Stimulated activated naive CD8-positive, alpha-beta T cell treated with anti-CD3 and anti-CD28 coated beads, Interleukin-15, Interleukin-2, amounts not matched to agents 100 ng/mL and 50 ng/mL, for 24 hours (primary cell): ENCODE measurements at regions not wholly inside any gene's neighbourhood (a gene's known extent, or its start where the extent isn't known, plus 50 kb on each side); places are given as distances from the start of the nearest gene placed in this dataset.

ENCODE experiments used
- H3K27ac Mint-ChIP-seq: one replicate; pipeline ENCODE4 v1.8.0; 2021; ENCODE audit warnings: mild to moderate bottlenecking, mixed read lengths
- H3K27me3 Mint-ChIP-seq: one replicate; pipeline ENCODE4 v1.8.0; 2021; ENCODE audit warnings: mixed read lengths
- H3K36me3 Mint-ChIP-seq: one replicate; pipeline ENCODE4 v1.8.0; 2021; ENCODE audit warnings: low read depth, mixed read lengths
- H3K4me1 Mint-ChIP-seq: one replicate; pipeline ENCODE4 v1.8.0; 2021; ENCODE audit warnings: low read depth, mixed read lengths
- H3K4me3 Mint-ChIP-seq: one replicate; pipeline ENCODE4 v1.8.0; 2021; ENCODE audit warnings: mild to moderate bottlenecking, mixed read lengths
- H3K9me3 Mint-ChIP-seq: one replicate; pipeline ENCODE4 v1.8.0; 2021; ENCODE audit warnings: mixed read lengths

DNA sequence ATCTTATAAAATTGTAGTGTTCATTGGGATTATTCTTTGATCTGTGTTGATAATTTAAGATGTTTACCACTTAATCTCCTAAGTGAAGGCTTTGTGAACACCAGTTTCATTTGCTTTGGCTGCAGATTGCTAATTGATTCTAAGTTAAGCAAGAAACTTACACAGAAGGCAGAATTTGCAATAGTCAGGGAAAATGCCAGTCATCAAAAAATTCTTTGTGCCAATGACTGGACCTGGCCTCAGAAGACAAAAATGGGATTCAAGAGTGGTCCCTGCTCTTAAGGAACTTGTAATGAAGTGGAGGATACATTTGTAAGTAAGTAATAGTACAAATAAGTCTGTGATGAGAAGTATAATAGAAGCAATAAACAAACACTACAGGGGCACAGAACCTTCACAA, 63.3 kb upstream of the EXOC2 start:
- Mint-ChIP-seq H3K9me3 (no peaks in the 10 kb centered on the region), H3K4me1 (no peaks in the 10 kb centered on the region)

DNA sequence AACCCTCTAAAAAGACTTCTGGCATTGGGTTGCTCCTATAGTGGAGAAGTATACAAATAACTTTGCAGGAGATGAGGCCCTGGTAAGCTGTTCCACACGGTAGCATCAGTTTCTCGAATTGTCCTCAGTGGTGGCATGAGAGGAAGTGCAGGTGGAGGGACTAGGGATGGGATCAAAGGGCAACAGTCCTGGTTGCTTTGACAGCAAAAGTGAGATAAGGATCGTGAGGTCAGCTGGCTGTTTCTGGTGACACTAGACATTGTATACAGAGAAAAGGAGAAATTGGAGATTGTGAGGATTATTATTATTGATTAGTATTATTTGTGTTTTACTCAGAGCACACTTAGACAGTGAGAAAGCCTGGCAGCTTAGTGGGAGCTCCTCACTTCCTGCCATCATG, 61.3 kb upstream of the EXOC2 start:
- Mint-ChIP-seq H3K9me3 (no peaks in the 10 kb centered on the region), H3K27ac (no peak overlapping the region), H3K4me3 (no peak overlapping the region), H3K4me1 (no peaks in the 10 kb centered on the region), H3K27me3 (no peaks in the 10 kb centered on the region), H3K36me3 (no peaks in the 10 kb centered on the region)

More for the DNA sequence above, 63.3 kb upstream of the EXOC2 start:
- Mint-ChIP-seq H3K27me3 (peaks cover 4% of the 10 kb centered on the region), H3K36me3 (no peaks in the 10 kb centered on the region), H3K27ac (no peak overlapping the region), H3K4me3 (no peak overlapping the region)

DNA sequence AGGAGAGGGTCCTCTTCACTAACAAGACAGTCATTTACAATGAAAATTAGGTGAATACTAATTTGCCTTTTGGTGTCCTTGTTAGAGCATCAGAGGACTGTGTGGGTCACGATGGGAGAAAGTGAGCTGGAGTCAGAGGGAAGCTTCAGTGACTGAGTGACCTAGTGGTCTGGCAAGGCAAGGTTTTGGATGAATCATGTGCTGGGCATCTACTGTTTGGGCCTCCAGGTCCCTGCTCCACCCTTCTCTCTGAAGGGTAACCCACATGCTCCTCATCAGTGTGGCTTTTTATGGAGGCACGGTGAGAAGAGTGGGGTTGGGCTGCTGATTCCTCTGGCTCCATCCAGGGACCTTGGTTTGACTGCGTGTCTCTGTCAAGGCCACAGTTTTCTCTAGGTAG, 60.5 kb upstream of the EXOC2 start:
- Mint-ChIP-seq H3K27ac (no peak overlapping the region), H3K4me1 (no peaks in the 10 kb centered on the region), H3K27me3 (no peaks in the 10 kb centered on the region), H3K36me3 (no peaks in the 10 kb centered on the region), H3K9me3 (no peaks in the 10 kb centered on the region), H3K4me3 (no peak overlapping the region)

DNA sequence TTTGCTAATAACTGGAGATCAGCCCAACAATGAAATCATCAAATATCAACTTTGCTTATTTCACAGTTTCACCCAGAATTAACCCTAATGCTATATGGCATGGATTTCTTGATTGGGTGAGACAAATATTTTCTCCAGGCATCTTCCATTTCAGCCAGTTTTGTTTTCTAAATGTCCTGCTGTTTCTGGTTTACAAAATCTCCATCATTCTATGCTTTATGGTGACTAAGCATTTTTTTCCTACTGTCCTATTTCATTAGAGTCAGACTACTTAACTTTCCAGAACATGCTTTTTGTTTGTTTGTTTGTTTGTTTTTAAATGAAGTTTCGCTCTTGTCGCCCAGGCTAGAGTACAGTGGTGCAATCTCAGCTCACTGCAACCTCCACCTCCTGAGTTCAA, 59.5 kb upstream of the EXOC2 start:
- Mint-ChIP-seq H3K4me3 (no peak overlapping the region), H3K27ac (no peak overlapping the region), H3K4me1 (no peaks in the 10 kb centered on the region), H3K9me3 (no peaks in the 10 kb centered on the region), H3K27me3 (no peaks in the 10 kb centered on the region), H3K36me3 (no peaks in the 10 kb centered on the region)

DNA sequence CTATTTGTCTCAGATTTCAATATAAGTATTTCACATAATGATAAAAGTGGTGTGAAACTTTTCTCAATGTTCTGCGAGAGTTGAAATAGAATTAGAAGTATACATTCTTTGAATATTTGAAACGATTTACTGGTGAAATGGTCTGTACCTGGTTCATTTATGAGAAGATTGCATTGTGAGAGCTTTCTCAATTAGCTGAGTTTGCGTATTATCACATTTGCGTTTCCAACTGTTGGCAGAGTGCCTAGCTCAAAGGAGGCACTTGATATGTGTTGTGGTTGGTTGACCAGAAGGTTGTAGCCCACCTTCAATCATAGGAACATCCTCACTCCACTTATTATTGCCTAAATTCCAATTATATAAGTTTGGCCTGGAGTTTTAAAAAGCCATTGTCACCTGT, 58.8 kb upstream of the EXOC2 start:
- Mint-ChIP-seq H3K27me3 (no peaks in the 10 kb centered on the region), H3K36me3 (no peaks in the 10 kb centered on the region), H3K4me3 (no peak overlapping the region), H3K9me3 (no peaks in the 10 kb centered on the region), H3K27ac (no peak overlapping the region), H3K4me1 (no peaks in the 10 kb centered on the region)

DNA sequence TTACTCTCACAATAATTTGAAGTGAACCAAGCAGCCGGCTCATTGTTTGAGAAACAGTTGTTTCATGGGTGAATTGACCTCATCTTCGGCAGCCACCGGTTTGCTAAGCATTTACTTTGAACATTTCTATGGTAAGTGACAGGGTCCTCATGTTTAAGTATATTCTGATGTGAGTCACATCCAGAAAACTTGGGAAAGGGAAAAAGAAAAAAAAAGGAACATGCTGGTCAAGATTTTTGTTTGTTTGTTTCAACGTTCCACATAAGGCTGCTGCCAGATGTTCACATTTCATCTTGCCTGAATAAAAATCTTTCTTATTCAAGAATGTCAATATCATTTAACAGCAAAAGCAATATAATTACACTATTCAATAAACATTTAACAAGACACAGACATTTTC, 55.0 kb upstream of the EXOC2 start:
- Mint-ChIP-seq H3K36me3 (no peaks in the 10 kb centered on the region), H3K9me3 (no peaks in the 10 kb centered on the region), H3K27me3 (peaks cover 4% of the 10 kb centered on the region), H3K4me1 (no peaks in the 10 kb centered on the region), H3K27ac (no peak overlapping the region), H3K4me3 (no peak overlapping the region)

DNA sequence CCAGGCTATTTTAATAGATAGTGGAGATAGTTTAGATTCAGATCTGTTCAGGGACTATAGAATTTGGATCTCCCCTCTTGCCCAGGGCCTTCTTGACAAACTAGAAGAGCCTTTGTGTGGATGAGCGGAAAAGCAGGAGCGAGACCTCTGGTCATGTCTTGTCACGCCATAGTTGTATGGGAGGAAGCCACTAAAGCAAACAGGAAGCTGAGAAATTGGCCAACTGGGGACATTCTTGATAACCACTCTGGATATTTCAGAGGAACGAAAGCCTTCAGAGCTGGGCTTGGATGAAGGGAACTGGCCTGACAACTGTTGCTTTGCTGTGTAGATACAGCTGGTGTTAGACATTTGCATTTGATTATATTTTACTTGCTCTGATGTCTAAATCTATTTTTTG, 54.1 kb upstream of the EXOC2 start:
- no peak overlapping the region for H3K4me3 Mint-ChIP-seq
- H3K4me1 Mint-ChIP-seq, result no peaks in the 10 kb centered on the region
- no peaks in the 10 kb centered on the region for H3K36me3 Mint-ChIP-seq
- H3K27me3 Mint-ChIP-seq, result peaks cover 4% of the 10 kb centered on the region
- no peaks in the 10 kb centered on the region for H3K9me3 Mint-ChIP-seq
- no peak overlapping the region for H3K27ac Mint-ChIP-seq

DNA sequence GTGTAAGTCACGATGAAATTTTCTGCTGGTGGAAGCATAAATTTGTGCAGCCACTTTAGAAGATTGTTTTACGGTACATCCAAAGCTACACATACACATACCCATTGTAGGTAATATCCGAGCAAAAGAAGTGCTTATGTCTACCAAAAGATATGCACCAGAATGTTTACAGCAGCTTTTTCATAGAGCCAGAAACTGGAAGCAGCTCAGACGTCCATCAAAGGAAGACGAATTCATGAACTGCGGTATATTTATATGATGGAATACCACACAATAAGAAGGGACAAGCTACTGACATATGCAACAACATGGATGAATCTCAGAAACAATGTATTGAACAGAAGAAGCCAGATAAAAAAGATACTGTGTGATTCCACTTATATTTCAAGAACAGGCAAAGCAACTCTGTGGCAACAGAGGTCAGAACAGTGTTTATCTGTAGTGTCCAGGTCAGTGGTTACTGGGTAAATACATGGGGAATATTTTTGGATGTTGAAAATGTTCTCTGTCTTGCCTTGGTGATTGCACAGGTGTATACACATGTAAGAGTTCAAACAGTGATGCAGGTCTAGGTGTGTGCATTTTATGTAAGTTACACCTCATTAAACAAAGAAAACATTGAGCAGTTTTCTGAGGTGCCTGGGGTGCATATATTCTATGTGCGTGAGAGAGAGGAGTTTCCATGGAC, 51.9 kb upstream of the EXOC2 start:
- Mint-ChIP-seq H3K9me3 (no peaks in the 10 kb centered on the region), H3K4me1 (peaks cover 4% of the 10 kb centered on the region), H3K4me3 (no peak overlapping the region), H3K36me3 (no peaks in the 10 kb centered on the region), H3K27ac (no peak overlapping the region), H3K27me3 (peaks cover 4% of the 10 kb centered on the region)

DNA sequence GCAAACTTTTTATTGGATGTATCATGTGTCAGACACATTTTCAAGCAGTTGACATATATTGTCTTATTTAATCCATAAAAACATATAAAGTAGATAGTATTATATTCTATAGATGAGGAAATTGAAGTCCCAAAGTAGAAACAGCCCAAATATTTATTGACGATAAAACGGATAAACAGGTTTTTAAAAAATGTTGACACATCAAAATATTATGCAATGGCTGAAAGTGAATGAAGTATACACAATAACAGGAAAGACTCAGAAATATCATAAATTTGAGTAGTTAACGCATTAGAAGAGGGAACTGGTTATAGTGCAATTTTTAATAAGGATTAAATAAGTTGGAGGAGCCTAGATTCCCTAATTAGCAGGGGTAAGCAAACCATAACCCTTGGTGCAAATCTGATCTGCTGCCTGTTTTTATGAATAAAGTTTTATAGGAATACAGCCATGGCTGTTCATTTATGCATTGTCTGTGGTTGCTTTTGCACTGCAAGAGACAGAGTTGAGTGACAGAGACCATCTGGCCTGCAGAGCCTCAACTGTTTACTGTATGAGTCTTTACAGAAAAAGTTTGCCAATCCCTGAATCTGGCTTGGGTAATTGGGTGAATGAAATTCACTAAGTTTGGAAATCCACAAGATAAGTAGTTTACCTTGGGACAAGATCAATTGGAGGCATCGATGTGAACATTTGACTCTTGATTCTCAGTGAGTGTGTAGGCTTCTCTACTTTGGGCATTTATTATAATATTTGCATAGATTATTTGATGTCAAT, 50.6 kb upstream of the EXOC2 start:
- Mint-ChIP-seq H3K9me3 (no peaks in the 10 kb centered on the region), H3K4me3 (no peak overlapping the region), H3K27me3 (peaks cover 4% of the 10 kb centered on the region), H3K27ac (no peak overlapping the region), H3K36me3 (no peaks in the 10 kb centered on the region), H3K4me1 (peaks cover 4% of the 10 kb centered on the region)
